Heart right ventricle (tissue), 16 donors: ENCODE measurements at regions not wholly inside any gene's neighbourhood (a gene's known extent, or its start where the extent isn't known, plus 50 kb on each side); places are given as distances from the start of the nearest gene placed in this dataset.

ENCODE experiments used
- ATAC-seq, 8 donors: fragments of 200-7000 bp; cut with Tn5 transposase; one replicate each; pipeline ENCODE4 v1.9.1; 2020; ENCODE audit warnings: mild to moderate bottlenecking in 8 of 8, moderate library complexity in 8 of 8, moderate number of reproducible peaks in 1 of 8
- DNase-seq, 2 donors: peaks; one replicate each; pipeline ENCODE4 v3.0.0-alpha.2; 2020
- H3K27ac ChIP-seq, 10 donors: fragments of 200-600 bp; sonication (generic) in 2 of 10; one replicate each; pipeline versions ENCODE4 v1.5.0 to v1.8.0; 2020 to 2022; ENCODE audit warnings: mild to moderate bottlenecking in 3 of 10
- H3K27me3 ChIP-seq, 7 donors: fragments of 200-600 bp; one replicate each; pipeline ENCODE4 v1.8.0; 2021 to 2022; ENCODE audit warnings: mild to moderate bottlenecking in 2 of 7
- H3K36me3 ChIP-seq, 9 donors: fragments of 200-600 bp; sonication (generic) in 1 of 9; one replicate each; pipeline versions ENCODE4 v1.5.0 to v1.8.0; 2020 to 2022; ENCODE audit warnings: mild to moderate bottlenecking in 2 of 9
- H3K4me1 ChIP-seq, 9 donors: fragments of 200-600 bp; sonication (generic) in 1 of 9; one replicate each; pipeline versions ENCODE4 v1.5.0 to v1.8.0; 2020 to 2022; ENCODE audit warnings: mild to moderate bottlenecking in 4 of 9
- H3K4me3 ChIP-seq, 10 donors: fragments of 200-600 bp; sonication (generic) in 2 of 10; one replicate each; pipeline versions ENCODE4 v1.5.0 to v1.8.0; 2020 to 2022; ENCODE audit warnings: mild to moderate bottlenecking in 7 of 10, moderate library complexity in 2 of 10
- H3K9me3 ChIP-seq, 11 donors: fragments of 200-600 bp in 10 of 11; sonication (generic) in 2 of 11; one replicate each; pipeline versions ENCODE4 v1.5.0 to v1.8.0; 2013 to 2022; ENCODE audit warnings: mild to moderate bottlenecking in 2 of 11, control low read depth in 1 of 11, moderate library complexity in 1 of 11
- CTCF ChIP-seq, 9 donors: fragments of 200-600 bp; sonication (generic) in 2 of 9; IDR thresholded peaks; one replicate each; pipeline versions ENCODE4 v1.5.0 to v1.8.0; 2021 to 2022; ENCODE audit warnings: antibody characterized with exemption in 9 of 9, mild to moderate bottlenecking in 5 of 9, moderate library complexity in 1 of 9
- WGBS, 2 donors: extraction: QIAGEN DNeasy Blood & Tissue Kit; methylation state at CpG; one replicate each; pipeline ENCODE4 v1.1.7; 2013; ENCODE audit warnings: inconsistent platforms in 1 of 2; 5-methylcytosine and 5-hydroxymethylcytosine counted together
- intact Hi-C, 10 donors: fragments of 100-400 bp; cut with DNase I; formaldehyde crosslinking; loops; one replicate each; pipeline versions ENCODE4 v1.11.1 to v1.14.2; 2022
- donor health status: Arrhythmogenic right ventricular cardiomyopathy.
- donor health status: ischemic (EF 13 %, LVEDD 7.1; RV severe dilation, severe dysfunction).
- donor health status: healthy with polysubstance abuse.
- donor health status: DM: no; HTN: yes; CAD: no.
- donor health status: DM: no; HTN: no; CAD: no.
- donor health status: ischemic (EF 25% LVEDD 6.9; RV normal size, moderate dysfunction).
- donor health status: ischemic (EF 25% LVEDD 5.7; RV mildly dilated, moderate dysfunction).
- donor health status: healthy.
- donor health status: DM: yes; HTN: yes; CAD: no.
- donor health status: Ischemic cardiomyopathy.
- donor health status: ischemic (EF 35%, LVEDD 5.7; RV mildly dilated, moderate dysfunction).
- donor health status: nonischemic (EF 11% LVEDD 7.7; RV severe dilation, severe dysfunction).
- donor health status: DM: yes; HTN: yes; CAD: no.
- donor health status: PGD.
- donor health status: ischemic (EF 29% LVEDD 5.4; RV normal size, mild dysfunction).
- donor health status: nonischemic (EF 23%, LVEDD 6.1; RV moderate dilation, normal function).

- Histone ChIP-seq H3K9me3 (peaks cover 0 to 38% (median 0%) of the 10 kb centered on the region in 11 donors), H3K27me3 (no peaks in the 10 kb centered on the region), H3K36me3 (no peaks in the 10 kb centered on the region), H3K27ac (no peak overlapping the region), H3K4me1 (no peaks in the 10 kb centered on the region), H3K4me3 (no peak overlapping the region)
- ATAC-seq (no peak), DNase-seq (no peak)
- intact Hi-C loops = no loop called here
- TF ChIP-seq CTCF (IDR thresholded peaks at IDR 0.05) = no peak
- whole genome bisulfite sequencing, 2 donors = 89 to 94% methylated on average over 6 of the region's 6 CpGs
Observed at GRCh38 chr2:83873110-83873509, 586.0 kb downstream of the SUCLG1 start.

- TF ChIP-seq CTCF (IDR thresholded peaks at IDR 0.05) = no peak
- H3K4me3 ChIP-seq = no peak overlapping the region
- H3K4me1 ChIP-seq = no peaks in the 10 kb centered on the region
- H3K27ac ChIP-seq = no peak overlapping the region
- no peaks in the 10 kb centered on the region for H3K9me3 ChIP-seq
- no peak for ATAC-seq
- intact Hi-C loops = no loop called here
- H3K27me3 ChIP-seq = no peaks in the 10 kb centered on the region
- DNase-seq = no peak
- WGBS, 2 donors = 89 to 94% methylated on average over 3 of the region's 3 CpGs
- no peaks in the 10 kb centered on the region for H3K36me3 ChIP-seq
Observed at GRCh38 chr2:83866211-83866610, 592.9 kb downstream of the SUCLG1 start.

- Histone ChIP-seq H3K27ac (no peak overlapping the region), H3K36me3 (no peaks in the 10 kb centered on the region), H3K4me3 (no peak overlapping the region), H3K27me3 (no peaks in the 10 kb centered on the region), H3K9me3 (no peaks in the 10 kb centered on the region), H3K4me1 (no peaks in the 10 kb centered on the region)
- no peak for ATAC-seq
- no peak for DNase-seq
- WGBS, 2 donors = 76 to 80% methylated on average over 2 of the region's 2 CpGs
- TF ChIP-seq CTCF (IDR thresholded peaks at IDR 0.05) = no peak
- intact Hi-C loops = no loop called here
Observed at GRCh38 chr2:83862600-83862999, 596.5 kb downstream of the SUCLG1 start.

GRCh38 chr2:83860320-83860719 is 598.8 kb downstream of the SUCLG1 start:
- 76 to 78% methylated on average over 7 of the region's 7 CpGs for WGBS, 2 donors
- H3K27ac ChIP-seq = no peak overlapping the region
- no peak overlapping the region for H3K4me3 ChIP-seq
- ATAC-seq = no peak
- H3K4me1 ChIP-seq = no peaks in the 10 kb centered on the region
- no peaks in the 10 kb centered on the region for H3K36me3 ChIP-seq
- no peak for TF ChIP-seq CTCF (IDR thresholded peaks at IDR 0.05)
- DNase-seq = no peak
- H3K27me3 ChIP-seq = no peaks in the 10 kb centered on the region
- intact Hi-C loops = no loop called here
- no peaks in the 10 kb centered on the region for H3K9me3 ChIP-seq

- H3K27me3 ChIP-seq = no peaks in the 10 kb centered on the region
- DNase-seq (no peak), ATAC-seq (no peak)
- intact Hi-C loops = no loop called here
- 95 to 98% methylated on average over 1 of the region's 1 CpG for WGBS, 2 donors
- no peak for TF ChIP-seq CTCF (IDR thresholded peaks at IDR 0.05)
- H3K4me1 ChIP-seq = no peaks in the 10 kb centered on the region
- peaks cover 0 to 2% (median 0%) of the 10 kb centered on the region in 11 donors for H3K9me3 ChIP-seq
- H3K27ac ChIP-seq = no peak overlapping the region
- H3K36me3 ChIP-seq = no peaks in the 10 kb centered on the region
- H3K4me3 ChIP-seq = no peak overlapping the region
Observed at GRCh38 chr2:83859553-83859952, 599.5 kb downstream of the SUCLG1 start.
